OCI-LY3 (cell line): ENCODE measurements at regions not wholly inside any gene's neighbourhood (a gene's known extent, or its start where the extent isn't known, plus 50 kb on each side); places are given as distances from the start of the nearest gene placed in this dataset.

ENCODE experiments used
- H2AFZ ChIP-seq: fragments of 200-600, 300-600 bp; shearing (Covaris generic); 2 replicates; pipeline ENCODE4 v1.6.0; 2014; ENCODE audit warnings: antibody characterized with exemption, low read depth, low read length
- H3K27ac ChIP-seq: fragments of 200-600, 300-600 bp; sonication (generic); 2 replicates; pipeline ENCODE4 v1.5.1; 2014; ENCODE audit warnings: mild to moderate bottlenecking, low read length, moderate library complexity, mixed read lengths
- H3K27me3 ChIP-seq: fragments of 200-600, 300-600 bp; sonication (generic); 2 replicates; pipeline ENCODE4 v1.6.1; 2014; ENCODE audit warnings: low read depth, low read length, mixed read lengths
- H3K36me3 ChIP-seq: fragments of 200-600, 300-600 bp; sonication (generic); replicated peaks from 2 replicates; pipeline ENCODE3; 2014; ENCODE audit warnings: low read depth, low read length, mixed read lengths
- H3K4me1 ChIP-seq: fragments of 300-600, 200-600 bp; sonication (generic); 2 replicates; pipeline ENCODE4 v1.6.1; 2014; ENCODE audit warnings: low read length, mixed read lengths
- H3K4me2 ChIP-seq: fragments of 200-600, 300-600 bp; sonication (generic); 2 replicates; pipeline ENCODE4 v1.6.1; 2014; ENCODE audit warnings: low read length, mixed read lengths
- H3K4me3 ChIP-seq: fragments of 300-600, 200-600 bp; sonication (generic); 2 replicates; pipeline ENCODE4 v1.5.1; 2014; ENCODE audit warnings: antibody characterized with exemption, mild to moderate bottlenecking, low read length, moderate library complexity
- H3K79me2 ChIP-seq: fragments of 300-600, 200-600 bp; shearing (Covaris generic); 2 replicates; pipeline ENCODE4 v1.6.1; 2014; ENCODE audit warnings: mild to moderate bottlenecking, low read length, mixed read lengths
- H3K9ac ChIP-seq: fragments of 300-600, 200-600 bp; shearing (Covaris generic); 2 replicates; pipeline ENCODE4 v1.6.0; 2014; ENCODE audit warnings: mild to moderate bottlenecking, low read length, moderate library complexity
- H3K9me3 ChIP-seq: fragments of 200-600, 300-600 bp; shearing (Covaris generic); 2 replicates; pipeline ENCODE4 v1.6.1; 2014; ENCODE audit warnings: low read length, mixed read lengths; ENCODE audit not compliant: insufficient read depth
- H4K20me1 ChIP-seq: fragments of 200-600, 300-600 bp; sonication (generic); 2 replicates; pipeline ENCODE4 v1.6.1; 2016; ENCODE audit warnings: low read length, mixed read lengths; ENCODE audit not compliant: insufficient read depth
- CTCF ChIP-seq: fragments of 200-600, 300-600 bp; sonication (generic); IDR thresholded peaks from 2 replicates; pipeline ENCODE4 v1.5.1; 2014; ENCODE audit warnings: antibody characterized with exemption, low read length, low read depth
- EZH2phosphoT487 ChIP-seq: fragments of 200-600 bp; shearing (Covaris generic); IDR thresholded peaks from 2 replicates; pipeline ENCODE4 v1.6.1; 2018; ENCODE audit warnings: antibody characterized with exemption, mixed run types, low read depth

DNA sequence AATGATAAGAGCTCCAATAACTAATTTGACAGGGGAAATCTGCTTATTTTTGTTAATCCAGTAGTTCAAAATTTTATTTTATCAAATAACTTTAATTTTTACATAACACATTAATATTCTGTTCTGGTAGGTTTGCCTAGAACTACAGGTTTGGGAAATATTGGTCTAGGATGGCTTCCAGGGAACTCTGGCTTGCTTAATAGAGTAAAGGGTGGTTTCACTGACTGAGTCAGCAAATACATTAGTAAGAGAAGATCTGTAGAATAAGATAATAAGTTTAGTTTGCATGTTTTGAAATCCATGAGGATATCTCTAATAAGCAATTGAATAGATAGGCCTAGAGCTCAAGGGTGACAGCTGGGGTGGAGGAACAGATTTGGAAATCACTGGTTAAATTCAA lies 500.7 kb downstream of the ZNF674 start:
- Histone ChIP-seq H3K4me1 (no peaks in the 10 kb centered on the region), H3K36me3 (no peaks in the 10 kb centered on the region), H3K9me3 (no peaks in the 10 kb centered on the region), H3K4me3 (no peak overlapping the region), H2AFZ (no peak overlapping the region), H3K9ac (no peak overlapping the region), H4K20me1 (no peaks in the 10 kb centered on the region), H3K27ac (no peak overlapping the region), H3K27me3 (no peaks in the 10 kb centered on the region), H3K4me2 (no peak overlapping the region), H3K79me2 (no peaks in the 10 kb centered on the region)
- TF ChIP-seq CTCF, result no peak
- no peak for TF ChIP-seq EZH2phosphoT487

GRCh38 chrX:46040001-46040400 lies 505.2 kb downstream of the ZNF674 start:
- Histone ChIP-seq H3K9ac (no peak overlapping the region), H3K27ac (no peak overlapping the region), H4K20me1 (no peaks in the 10 kb centered on the region), H3K4me3 (no peak overlapping the region), H2AFZ (no peak overlapping the region), H3K36me3 (no peaks in the 10 kb centered on the region), H3K4me1 (no peaks in the 10 kb centered on the region), H3K27me3 (no peaks in the 10 kb centered on the region), H3K9me3 (no peaks in the 10 kb centered on the region), H3K79me2 (no peaks in the 10 kb centered on the region), H3K4me2 (no peak overlapping the region)
- no peak for TF ChIP-seq EZH2phosphoT487
- TF ChIP-seq CTCF, result no peak

GRCh38 chrX:46039526-46039925 lies 505.7 kb downstream of the ZNF674 start:
- Histone ChIP-seq H3K9ac (no peak overlapping the region), H3K36me3 (no peaks in the 10 kb centered on the region), H3K4me2 (no peak overlapping the region), H3K4me3 (no peak overlapping the region), H3K79me2 (no peaks in the 10 kb centered on the region), H3K4me1 (no peaks in the 10 kb centered on the region), H4K20me1 (no peaks in the 10 kb centered on the region), H3K27me3 (no peaks in the 10 kb centered on the region), H3K27ac (no peak overlapping the region), H3K9me3 (no peaks in the 10 kb centered on the region), H2AFZ (no peak overlapping the region)
- TF ChIP-seq CTCF (no peak), EZH2phosphoT487 (no peak)

- H3K9ac ChIP-seq, result no peak overlapping the region
- no peaks in the 10 kb centered on the region for H3K79me2 ChIP-seq
- TF ChIP-seq CTCF (no peak), EZH2phosphoT487 (no peak)
- H3K4me2 ChIP-seq, result no peak overlapping the region
- H3K27ac ChIP-seq, result no peak overlapping the region
- H3K27me3 ChIP-seq, result no peaks in the 10 kb centered on the region
- H3K36me3 ChIP-seq, result no peaks in the 10 kb centered on the region
- H3K4me3 ChIP-seq, result no peak overlapping the region
- H3K9me3 ChIP-seq, result no peaks in the 10 kb centered on the region
- no peak overlapping the region for H2AFZ ChIP-seq
- H3K4me1 ChIP-seq, result no peaks in the 10 kb centered on the region
- no peaks in the 10 kb centered on the region for H4K20me1 ChIP-seq
These were observed 508.7 kb downstream of the ZNF674 start for GRCh38 chrX:46036508-46036907.
